GM10266 (cell line): ENCODE measurements at regions not wholly inside any gene's neighbourhood (a gene's known extent, or its start where the extent isn't known, plus 50 kb on each side); places are given as distances from the start of the nearest gene placed in this dataset.

ENCODE experiments used
- DNase-seq: peaks from one replicate; pipeline ENCODE4 v3.0.0; 2012; ENCODE audit errors: extremely low spot score
- TF ChIP-seq, protein P1 (sequence below): IDR thresholded peaks from 2 replicates; pipeline ENCODE4 v1.5.1; 2012; ENCODE audit warnings: mild to moderate bottlenecking, low read depth; ENCODE audit not compliant: control insufficient read depth, insufficient read depth; ENCODE audit errors: missing control alignments

DNA sequence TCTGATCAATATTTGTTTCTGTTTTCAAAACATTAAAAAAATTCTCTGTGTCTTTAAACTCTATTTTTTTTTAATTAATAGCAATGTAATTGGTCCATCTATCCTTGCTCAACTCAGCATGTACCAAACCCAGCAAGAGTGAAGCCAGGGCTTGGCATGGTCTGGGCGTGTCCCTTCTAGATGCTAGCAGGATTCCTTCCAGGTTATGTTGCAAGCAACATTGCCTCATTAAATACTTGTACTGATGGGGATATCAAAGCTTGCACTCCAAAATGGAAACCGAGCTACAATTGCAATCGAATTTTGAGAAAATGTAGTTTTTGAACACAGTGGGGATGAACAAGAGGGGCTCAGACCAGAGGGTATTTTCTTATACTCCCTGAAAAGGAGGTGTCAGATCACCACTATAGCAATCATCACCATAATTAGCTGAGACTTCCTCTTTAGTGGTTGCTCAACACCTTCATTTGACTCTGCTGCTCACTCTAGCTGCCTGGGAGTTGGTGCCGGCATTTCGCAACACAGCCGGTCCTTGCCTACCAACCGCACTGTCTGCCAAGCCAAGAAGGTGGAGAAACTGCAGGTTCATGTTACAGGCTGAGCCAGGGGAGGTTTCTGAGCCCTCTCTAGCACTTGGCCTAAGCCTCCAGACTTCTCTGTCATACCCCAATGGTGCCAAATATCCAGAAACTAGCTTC is 67.8 kb upstream of the RALGAPA2 start:
- no peak for DNase-seq
- TF ChIP-seq, protein P1, sequence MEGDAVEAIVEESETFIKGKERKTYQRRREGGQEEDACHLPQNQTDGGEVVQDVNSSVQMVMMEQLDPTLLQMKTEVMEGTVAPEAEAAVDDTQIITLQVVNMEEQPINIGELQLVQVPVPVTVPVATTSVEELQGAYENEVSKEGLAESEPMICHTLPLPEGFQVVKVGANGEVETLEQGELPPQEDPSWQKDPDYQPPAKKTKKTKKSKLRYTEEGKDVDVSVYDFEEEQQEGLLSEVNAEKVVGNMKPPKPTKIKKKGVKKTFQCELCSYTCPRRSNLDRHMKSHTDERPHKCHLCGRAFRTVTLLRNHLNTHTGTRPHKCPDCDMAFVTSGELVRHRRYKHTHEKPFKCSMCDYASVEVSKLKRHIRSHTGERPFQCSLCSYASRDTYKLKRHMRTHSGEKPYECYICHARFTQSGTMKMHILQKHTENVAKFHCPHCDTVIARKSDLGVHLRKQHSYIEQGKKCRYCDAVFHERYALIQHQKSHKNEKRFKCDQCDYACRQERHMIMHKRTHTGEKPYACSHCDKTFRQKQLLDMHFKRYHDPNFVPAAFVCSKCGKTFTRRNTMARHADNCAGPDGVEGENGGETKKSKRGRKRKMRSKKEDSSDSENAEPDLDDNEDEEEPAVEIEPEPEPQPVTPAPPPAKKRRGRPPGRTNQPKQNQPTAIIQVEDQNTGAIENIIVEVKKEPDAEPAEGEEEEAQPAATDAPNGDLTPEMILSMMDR = no peak

DNA sequence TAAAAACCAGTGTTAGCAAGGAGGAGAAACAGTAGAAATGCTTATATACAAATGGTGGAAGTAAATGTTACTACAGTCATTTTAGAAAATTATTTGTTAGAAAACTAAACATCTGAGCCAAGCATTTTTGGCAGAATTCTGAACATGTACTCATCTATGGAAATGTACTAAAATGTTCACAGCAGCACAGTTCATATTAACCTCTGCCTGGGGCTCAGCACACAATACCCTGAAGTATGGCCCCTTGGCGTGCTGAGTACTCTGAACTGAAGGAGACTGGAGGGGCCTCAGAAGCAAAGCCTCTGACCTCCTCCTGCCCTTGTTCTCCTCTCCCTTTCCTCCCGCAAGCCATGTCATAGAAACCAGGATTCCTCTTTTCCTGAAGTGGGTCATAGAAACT is 66.2 kb upstream of the RALGAPA2 start:
- TF ChIP-seq, protein P1 = no peak
- DNase-seq = no peak

DNA sequence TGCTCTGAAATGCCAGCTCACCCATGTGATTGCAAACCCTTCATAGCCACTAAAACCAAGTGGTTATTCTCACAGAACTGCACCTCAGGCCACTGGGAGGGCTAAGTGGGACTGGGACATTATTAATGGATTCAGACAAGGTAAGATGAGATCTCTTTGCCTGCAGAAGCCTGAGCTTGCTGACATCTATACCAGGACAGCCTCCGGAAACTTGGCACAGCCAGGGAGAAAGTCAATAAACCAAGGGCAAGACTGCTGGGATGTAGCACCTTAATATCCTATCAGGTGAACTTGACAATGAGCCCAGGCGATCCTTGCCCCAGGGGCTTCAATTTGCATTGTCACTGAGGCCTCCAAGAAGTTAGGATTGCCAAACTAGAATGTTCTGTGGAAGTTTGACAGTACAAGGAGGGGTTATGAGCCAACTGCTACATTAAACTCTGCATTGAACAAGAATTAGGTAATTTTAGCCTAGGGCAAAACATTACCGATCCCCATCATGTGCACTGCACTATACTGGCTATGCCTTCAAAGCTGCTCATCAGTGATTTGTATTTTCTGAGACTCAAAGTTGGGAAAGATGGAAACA is 60.1 kb upstream of the RALGAPA2 start:
- no peak for DNase-seq
- TF ChIP-seq, protein P1 = no peak

DNA sequence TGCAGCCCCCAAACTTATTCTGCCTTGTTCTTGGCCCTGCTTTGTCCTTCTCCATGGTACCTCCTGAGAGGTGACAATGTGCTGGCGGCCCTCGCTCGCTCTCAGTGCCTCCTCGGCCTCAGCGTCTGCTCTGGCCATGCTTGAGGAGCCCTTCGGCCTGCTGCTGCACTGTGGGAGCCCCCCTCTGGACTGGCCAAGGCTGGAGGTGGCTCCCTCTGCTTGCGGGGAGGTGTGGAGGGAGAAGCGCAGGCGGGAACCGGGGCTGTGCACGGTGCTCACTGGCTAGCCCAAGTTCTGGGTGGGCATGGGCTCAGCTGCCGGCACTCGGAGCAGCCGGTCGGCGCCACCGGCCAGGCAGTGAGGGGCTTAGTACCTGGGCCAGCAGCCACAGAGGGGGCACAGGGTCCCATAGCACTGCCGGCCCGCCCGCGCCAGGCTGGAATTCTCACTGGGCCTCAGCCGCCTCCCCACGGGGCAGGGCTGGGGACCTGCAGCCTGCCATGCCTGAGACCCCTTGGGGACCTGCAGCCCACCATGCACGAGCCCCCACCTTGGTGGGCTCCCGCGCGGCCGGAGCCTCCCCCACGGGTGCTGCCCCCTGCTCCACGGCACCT is 55.9 kb upstream of the RALGAPA2 start:
- TF ChIP-seq, protein P1 = no peak
- no peak for DNase-seq

DNA sequence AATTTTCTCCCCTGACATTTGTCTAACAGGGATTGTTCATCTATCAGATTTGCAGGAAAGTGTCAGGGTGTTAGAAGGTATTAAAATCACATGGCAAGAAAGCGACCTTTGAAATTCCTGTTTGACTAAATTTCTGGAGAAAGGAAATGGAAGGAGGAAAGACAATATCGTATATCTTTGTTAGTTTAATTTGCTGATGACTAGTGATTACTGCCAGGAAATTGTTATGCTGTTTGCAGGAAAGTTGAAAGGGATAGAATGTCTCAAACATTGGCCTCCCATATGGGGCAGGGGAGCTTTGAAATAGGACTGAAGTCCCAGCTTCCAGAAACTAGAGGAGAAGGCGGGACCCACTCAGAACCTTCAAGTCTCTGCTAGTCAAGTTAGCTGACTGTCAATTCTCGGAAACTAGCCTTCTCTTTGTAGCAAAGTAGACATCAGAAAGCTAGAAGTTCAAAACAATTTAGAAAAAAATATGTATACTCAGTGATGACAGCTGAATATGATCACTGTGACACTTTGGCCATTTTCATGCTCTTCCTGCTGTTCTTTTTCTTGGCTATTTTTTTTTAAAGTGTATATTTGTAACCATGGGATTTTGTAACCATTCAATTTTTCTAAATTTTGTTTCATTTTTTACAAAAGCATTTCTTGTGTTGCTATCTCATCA is 53.4 kb upstream of the RALGAPA2 start:
- no peak for DNase-seq
- TF ChIP-seq, protein P1 = no peak

DNA sequence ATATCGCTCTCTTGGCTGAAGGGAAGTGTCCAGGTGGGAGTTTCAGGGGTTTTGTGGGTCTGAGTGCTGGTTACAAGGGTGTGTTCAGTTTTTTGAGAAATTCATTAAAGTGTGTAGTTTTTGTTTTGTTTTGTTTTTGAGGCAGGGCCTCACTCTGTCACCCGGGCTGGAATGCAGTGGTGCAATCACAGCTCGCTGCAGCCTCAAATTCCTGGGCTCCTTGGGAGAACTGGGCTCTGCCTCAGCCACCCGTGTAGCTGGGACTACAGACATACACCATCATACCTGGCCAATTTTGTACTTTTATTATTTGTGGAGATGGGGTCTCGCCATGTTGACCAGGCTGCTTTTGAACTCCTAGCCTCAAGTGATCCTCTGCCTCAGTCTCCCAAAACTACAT is 51.2 kb upstream of the RALGAPA2 start:
- TF ChIP-seq, protein P1 = no peak
- no peak for DNase-seq
